ENCODE measurements at regions not wholly inside any gene's neighbourhood (a gene's known extent, or its start where the extent isn't known, plus 50 kb on each side); places are given as distances from the start of the nearest gene placed in this dataset.

GRCh38 chr2:102971701-102972100, 209.9 kb downstream of the TMEM182 start:
- H3K4me1 ChIP-seq (ENCODE audit: insufficient read depth, low read length, poor library complexity, severe bottlenecking) = no peaks in the 10 kb centered on the region
- H3K27me3 ChIP-seq (replicated peaks; ENCODE audit: insufficient read depth, low read depth, low read length, poor library complexity) = no peaks in the 10 kb centered on the region
- DNase-seq (ENCODE audit: low spot score) = no peak
- TF ChIP-seq CTCF (conservative IDR thresholded peaks at IDR 0.05; ENCODE audit: low read depth, low read length) (no peak), EZH2 (IDR thresholded peaks at IDR 0.05; ENCODE audit: borderline replicate concordance, low read depth, low read length, poor library complexity, severe bottlenecking) (no peak)
- H3K4me3 ChIP-seq (ENCODE audit: low read depth, low read length, poor library complexity, severe bottlenecking) = no peak overlapping the region
- no peaks in the 10 kb centered on the region for H3K9me3 ChIP-seq (ENCODE audit: low read depth, low read length, poor library complexity, severe bottlenecking)
- POLR2A ChIA-PET (ENCODE audit: low non-redundant PET) = no interaction called here
- no peak overlapping the region for H3K27ac ChIP-seq (ENCODE audit: low read depth, low read length, poor library complexity, severe bottlenecking)
- intact Hi-C loops (cut with micrococcal nuclease; ENCODE audit: unreplicated experiment) = no loop called here
- CTCF ChIA-PET = no interaction called here
- no peaks in the 10 kb centered on the region for H3K36me3 ChIP-seq (ENCODE audit: insufficient read depth, low read length, poor library complexity, severe bottlenecking)
- no TSS peak for BruUV-seq (replicated peaks)

- POLR2A ChIA-PET (ENCODE audit: low non-redundant PET) = no interaction called here
- H3K4me3 ChIP-seq (ENCODE audit: low read depth, low read length, poor library complexity, severe bottlenecking) = no peak overlapping the region
- no peaks in the 10 kb centered on the region for H3K36me3 ChIP-seq (ENCODE audit: insufficient read depth, low read length, poor library complexity, severe bottlenecking)
- no peaks in the 10 kb centered on the region for H3K4me1 ChIP-seq (ENCODE audit: insufficient read depth, low read length, poor library complexity, severe bottlenecking)
- no TSS peak for BruUV-seq (replicated peaks)
- intact Hi-C loops (cut with micrococcal nuclease; ENCODE audit: unreplicated experiment) = no loop called here
- no peaks in the 10 kb centered on the region for H3K9me3 ChIP-seq (ENCODE audit: low read depth, low read length, poor library complexity, severe bottlenecking)
- TF ChIP-seq CTCF (conservative IDR thresholded peaks at IDR 0.05; ENCODE audit: low read depth, low read length) (peak; percentile 47), EZH2 (IDR thresholded peaks at IDR 0.05; ENCODE audit: borderline replicate concordance, low read depth, low read length, poor library complexity, severe bottlenecking) (no peak)
- H3K27me3 ChIP-seq (replicated peaks; ENCODE audit: insufficient read depth, low read depth, low read length, poor library complexity) = no peaks in the 10 kb centered on the region
- CTCF ChIA-PET = no interaction called here
- no peak overlapping the region for H3K27ac ChIP-seq (ENCODE audit: low read depth, low read length, poor library complexity, severe bottlenecking)
- peak; percentile 42 for DNase-seq (ENCODE audit: low spot score)
Observed at GRCh38 chr2:102975996-102976975, 214.5 kb downstream of the TMEM182 start.

GRCh38 chr2:102977426-102978090, 215.7 kb downstream of the TMEM182 start:
- TF ChIP-seq EZH2 (IDR thresholded peaks at IDR 0.05; ENCODE audit: borderline replicate concordance, low read depth, low read length, poor library complexity, severe bottlenecking) (no peak), CTCF (conservative IDR thresholded peaks at IDR 0.05; ENCODE audit: low read depth, low read length) (no peak)
- ChIA-PET POLR2A (ENCODE audit: low non-redundant PET) (no interaction called here), CTCF (no interaction called here)
- Histone ChIP-seq H3K9me3 (ENCODE audit: low read depth, low read length, poor library complexity, severe bottlenecking) (no peaks in the 10 kb centered on the region), H3K36me3 (ENCODE audit: insufficient read depth, low read length, poor library complexity, severe bottlenecking) (no peaks in the 10 kb centered on the region), H3K4me3 (ENCODE audit: low read depth, low read length, poor library complexity, severe bottlenecking) (no peak overlapping the region), H3K4me1 (ENCODE audit: insufficient read depth, low read length, poor library complexity, severe bottlenecking) (no peaks in the 10 kb centered on the region), H3K27ac (ENCODE audit: low read depth, low read length, poor library complexity, severe bottlenecking) (no peak overlapping the region), H3K27me3 (replicated peaks; ENCODE audit: insufficient read depth, low read depth, low read length, poor library complexity) (no peaks in the 10 kb centered on the region)
- BruUV-seq (replicated peaks) = no TSS peak
- DNase-seq (ENCODE audit: low spot score) = peak; percentile 15
- intact Hi-C loops (cut with micrococcal nuclease; ENCODE audit: unreplicated experiment) = no loop called here
